ENCODE measurements at regions not wholly inside any gene's neighbourhood (a gene's known extent, or its start where the extent isn't known, plus 50 kb on each side); places are given as distances from the start of the nearest gene placed in this dataset.

- DNase-seq (ENCODE audit: low read depth) (no peak), FAIRE-seq (no peak)
- H3K27me3 ChIP-seq (ENCODE audit: control insufficient read depth, insufficient read depth, low read length) = no peaks in the 10 kb centered on the region
- no peaks in the 10 kb centered on the region for H3K36me3 ChIP-seq (ENCODE audit: control insufficient read depth, insufficient read depth, low read length)
- no peak overlapping the region for H3K4me3 ChIP-seq (ENCODE audit: low read depth, low read length)
- TF ChIP-seq CTCF (IDR thresholded peaks at IDR 0.05; ENCODE audit: insufficient read depth, low read length, severe bottlenecking) = no peak
Observed at GRCh38 chr1:218866507-218866906, 307.2 kb upstream of the LYPLAL1 start.

GRCh38 chr1:218867066-218867465 lies 306.6 kb upstream of the LYPLAL1 start:
- Histone ChIP-seq H3K27me3 (ENCODE audit: control insufficient read depth, insufficient read depth, low read length) (no peaks in the 10 kb centered on the region), H3K4me3 (ENCODE audit: low read depth, low read length) (no peak overlapping the region), H3K36me3 (ENCODE audit: control insufficient read depth, insufficient read depth, low read length) (no peaks in the 10 kb centered on the region)
- FAIRE-seq = no peak
- no peak for DNase-seq (ENCODE audit: low read depth)
- TF ChIP-seq CTCF (IDR thresholded peaks at IDR 0.05; ENCODE audit: insufficient read depth, low read length, severe bottlenecking) = no peak

DNA sequence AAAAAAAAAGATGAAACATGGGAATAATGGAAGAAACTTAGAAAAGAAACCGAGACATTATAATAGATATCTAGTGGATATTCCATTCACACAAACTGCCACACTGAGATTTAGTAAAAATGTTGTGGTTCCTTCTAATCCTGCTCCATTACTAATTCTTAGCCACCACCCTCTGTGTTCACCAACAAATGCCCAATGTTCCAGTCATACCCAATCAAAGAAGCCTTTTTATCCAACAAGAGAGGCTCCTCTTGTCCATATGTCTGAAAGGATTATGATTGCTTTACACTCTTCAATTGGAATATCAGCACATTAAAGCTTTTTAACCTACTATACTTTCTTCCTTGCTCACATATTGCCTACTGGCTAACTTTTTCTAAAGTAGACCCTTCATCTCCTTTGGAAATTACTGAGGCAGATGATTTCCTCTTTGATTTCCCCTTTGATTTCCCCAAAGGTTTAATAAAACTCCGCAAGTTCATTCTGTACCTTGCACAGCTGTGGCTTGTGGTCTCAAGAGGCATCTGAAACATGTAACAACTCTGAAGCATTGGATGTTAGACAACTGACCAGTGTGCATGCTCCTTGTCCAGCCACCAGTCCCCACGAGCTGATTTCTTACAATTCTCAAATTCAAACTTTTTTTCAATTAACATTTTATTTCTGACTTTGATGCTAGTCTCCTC lies 305.6 kb upstream of the LYPLAL1 start:
- no peaks in the 10 kb centered on the region for H3K27me3 ChIP-seq (ENCODE audit: control insufficient read depth, insufficient read depth, low read length)
- no peak overlapping the region for H3K4me3 ChIP-seq (ENCODE audit: low read depth, low read length)
- FAIRE-seq (no peak), DNase-seq (ENCODE audit: low read depth) (no peak)
- no peaks in the 10 kb centered on the region for H3K36me3 ChIP-seq (ENCODE audit: control insufficient read depth, insufficient read depth, low read length)
- no peak for TF ChIP-seq CTCF (IDR thresholded peaks at IDR 0.05; ENCODE audit: insufficient read depth, low read length, severe bottlenecking)

DNA sequence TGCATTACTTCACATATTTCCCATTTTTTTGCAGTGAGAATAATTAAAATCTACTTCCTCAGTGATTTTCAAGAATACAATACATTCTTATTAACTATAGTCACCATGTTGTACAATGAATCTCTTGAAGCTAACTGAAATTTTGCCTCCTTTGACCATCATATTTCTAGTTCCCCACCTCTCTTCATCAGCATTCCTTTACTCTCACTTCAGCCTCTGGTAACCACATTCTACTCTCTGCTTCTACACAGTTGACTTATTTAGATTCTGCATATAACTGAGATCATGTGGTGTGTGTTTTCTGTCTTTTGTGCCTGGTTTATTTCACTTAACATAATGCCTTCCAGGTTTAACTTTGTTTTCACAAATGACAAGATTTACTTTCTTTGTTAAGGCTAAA lies 304.4 kb upstream of the LYPLAL1 start:
- Histone ChIP-seq H3K4me3 (ENCODE audit: low read depth, low read length) (no peak overlapping the region), H3K27me3 (ENCODE audit: control insufficient read depth, insufficient read depth, low read length) (no peaks in the 10 kb centered on the region), H3K36me3 (ENCODE audit: control insufficient read depth, insufficient read depth, low read length) (no peaks in the 10 kb centered on the region)
- FAIRE-seq = no peak
- no peak for TF ChIP-seq CTCF (IDR thresholded peaks at IDR 0.05; ENCODE audit: insufficient read depth, low read length, severe bottlenecking)
- DNase-seq (ENCODE audit: low read depth) = no peak

- FAIRE-seq (no peak), DNase-seq (ENCODE audit: low read depth) (no peak)
- no peaks in the 10 kb centered on the region for H3K36me3 ChIP-seq (ENCODE audit: control insufficient read depth, insufficient read depth, low read length)
- TF ChIP-seq CTCF (IDR thresholded peaks at IDR 0.05; ENCODE audit: insufficient read depth, low read length, severe bottlenecking) = no peak
- no peaks in the 10 kb centered on the region for H3K27me3 ChIP-seq (ENCODE audit: control insufficient read depth, insufficient read depth, low read length)
- no peak overlapping the region for H3K4me3 ChIP-seq (ENCODE audit: low read depth, low read length)
Observed at GRCh38 chr1:218872026-218872425, 301.7 kb upstream of the LYPLAL1 start.

- DNase-seq (ENCODE audit: low read depth) = no peak
- Histone ChIP-seq H3K27me3 (ENCODE audit: control insufficient read depth, insufficient read depth, low read length) (no peaks in the 10 kb centered on the region), H3K36me3 (ENCODE audit: control insufficient read depth, insufficient read depth, low read length) (no peaks in the 10 kb centered on the region), H3K4me3 (ENCODE audit: low read depth, low read length) (no peak overlapping the region)
- FAIRE-seq = no peak
- no peak for TF ChIP-seq CTCF (IDR thresholded peaks at IDR 0.05; ENCODE audit: insufficient read depth, low read length, severe bottlenecking)
Observed at GRCh38 chr1:218872928-218873327, 300.8 kb upstream of the LYPLAL1 start.

Measured in bronchial epithelial cell (primary cell).